Femur (tissue), 1 donor: ENCODE measurements at regions not wholly inside any gene's neighbourhood (a gene's known extent, or its start where the extent isn't known, plus 50 kb on each side); places are given as distances from the start of the nearest gene placed in this dataset.

Experiments used
- DNase-seq: peaks from one replicate; pipeline ENCODE4 v3.0.0-alpha.2; 2017

GRCh38 chr4:30943356-30943755, 223.2 kb downstream of the PCDH7 start:
- no peak for DNase-seq

GRCh38 chr4:30945586-30945985, 225.4 kb downstream of the PCDH7 start:
- no peak for DNase-seq

GRCh38 chr4:30946288-30946687, 226.1 kb downstream of the PCDH7 start:
- DNase-seq, result no peak

DNA sequence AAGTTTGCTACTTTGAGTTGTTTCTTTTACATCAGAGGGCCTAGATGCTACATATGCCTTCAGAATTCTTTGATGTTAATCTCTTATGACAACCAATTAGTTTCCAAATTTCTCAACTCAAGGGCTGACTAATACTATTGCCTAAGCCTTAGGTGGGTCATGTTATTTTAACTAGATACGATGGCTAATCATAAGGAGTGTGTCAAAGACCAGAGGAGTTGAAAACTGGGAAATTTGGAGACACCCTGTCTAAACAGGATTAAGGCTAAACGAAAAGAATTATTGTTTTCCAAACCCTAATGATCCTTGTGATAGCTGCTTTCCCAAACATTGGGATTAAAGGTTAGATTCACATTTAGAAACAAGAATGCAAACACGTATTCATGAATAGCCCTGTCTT, 228.5 kb downstream of the PCDH7 start:
- no peak for DNase-seq

DNA sequence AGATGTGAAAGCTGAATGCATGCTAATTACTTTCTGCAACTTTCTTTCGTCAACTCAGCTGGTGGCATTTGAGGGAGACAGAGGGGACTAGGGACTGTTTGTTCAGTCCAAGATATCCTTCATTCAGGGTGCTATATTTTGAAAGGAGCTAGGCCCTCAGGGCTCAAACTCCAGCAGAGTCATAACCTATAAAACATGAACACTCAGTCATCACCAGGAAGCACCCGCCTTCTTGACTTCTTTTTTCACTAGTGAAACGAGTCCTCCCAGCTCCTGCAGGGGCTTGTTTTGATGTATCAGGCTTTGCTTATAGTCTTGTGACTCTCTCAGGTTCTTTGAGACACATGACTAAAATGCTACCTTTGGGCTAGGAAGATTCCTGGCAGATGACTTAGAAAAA, 230.6 kb downstream of the PCDH7 start:
- DNase-seq, result no peak

DNA sequence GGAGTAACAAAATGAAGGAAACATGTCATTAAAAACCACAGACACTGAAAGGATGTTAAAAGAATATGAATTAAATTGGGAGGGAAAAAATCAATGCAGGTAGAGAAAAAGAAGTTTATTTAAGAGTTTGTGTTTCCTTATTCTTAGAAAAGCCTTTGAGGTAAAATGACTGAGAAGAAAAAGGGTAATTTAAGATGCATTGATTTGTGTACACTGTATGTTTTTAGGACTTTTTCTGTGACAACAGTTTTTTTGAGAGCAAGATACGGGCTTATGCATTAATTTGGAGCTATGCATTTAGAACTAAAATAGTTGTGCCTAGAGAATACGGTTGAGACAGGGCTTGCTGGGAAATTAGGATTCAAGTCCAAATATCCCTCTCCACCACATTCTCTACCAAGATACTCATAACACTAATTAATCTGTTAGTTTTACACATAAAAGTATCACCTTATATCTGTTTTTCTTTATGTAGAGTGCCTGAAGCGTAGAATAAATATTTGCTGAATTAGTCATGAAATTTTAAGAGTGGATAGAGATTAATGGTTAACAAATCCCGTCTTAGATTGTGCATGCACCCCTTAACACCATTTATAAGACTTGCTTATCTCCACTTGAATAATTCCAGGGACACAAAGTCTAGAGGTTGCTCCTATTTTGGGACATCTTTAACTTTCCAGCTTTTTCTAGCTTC, 232.5 kb downstream of the PCDH7 start:
- DNase-seq, result no peak

GRCh38 chr4:30953799-30954198, 233.6 kb downstream of the PCDH7 start:
- DNase-seq, result no peak

DNA sequence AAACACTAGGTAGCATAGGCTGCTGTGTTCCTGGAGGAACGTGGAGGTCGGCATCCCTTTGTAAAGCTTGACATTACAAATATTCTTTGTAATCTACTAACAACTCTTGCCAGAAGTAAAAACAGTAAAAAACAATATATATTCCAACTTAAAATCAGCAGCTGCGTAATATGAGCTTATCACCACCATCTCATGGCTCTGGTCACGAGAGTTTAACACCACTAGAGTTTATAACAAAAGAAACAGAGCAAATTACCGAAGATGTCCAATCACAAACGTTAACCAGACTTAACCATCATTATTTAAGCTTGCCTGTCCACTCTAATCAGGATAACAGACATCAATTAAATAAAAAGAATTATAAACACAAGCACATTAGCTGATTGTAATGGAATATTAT, 236.7 kb downstream of the PCDH7 start:
- DNase-seq, result no peak

DNA sequence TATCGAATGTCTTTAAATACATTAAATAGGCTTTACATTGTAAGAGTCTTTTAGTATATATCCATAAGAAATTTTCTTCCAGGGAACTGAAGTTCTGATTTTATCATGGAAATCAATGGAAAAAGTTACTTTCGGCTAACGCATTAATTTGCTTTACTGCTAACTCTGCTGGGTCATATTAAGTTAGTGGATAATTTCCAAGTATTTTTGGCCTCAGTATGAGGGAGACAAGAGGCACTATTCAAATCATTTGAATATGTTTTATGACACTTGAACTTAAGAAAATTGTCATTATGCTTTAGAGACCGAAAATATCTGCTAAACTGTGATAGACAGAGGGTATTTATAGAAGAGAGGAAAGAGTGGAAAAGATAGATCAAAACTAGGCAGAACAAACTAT, 237.5 kb downstream of the PCDH7 start:
- no peak for DNase-seq

GRCh38 chr4:30959781-30960485, 239.8 kb downstream of the PCDH7 start:
- no peak for DNase-seq

DNA sequence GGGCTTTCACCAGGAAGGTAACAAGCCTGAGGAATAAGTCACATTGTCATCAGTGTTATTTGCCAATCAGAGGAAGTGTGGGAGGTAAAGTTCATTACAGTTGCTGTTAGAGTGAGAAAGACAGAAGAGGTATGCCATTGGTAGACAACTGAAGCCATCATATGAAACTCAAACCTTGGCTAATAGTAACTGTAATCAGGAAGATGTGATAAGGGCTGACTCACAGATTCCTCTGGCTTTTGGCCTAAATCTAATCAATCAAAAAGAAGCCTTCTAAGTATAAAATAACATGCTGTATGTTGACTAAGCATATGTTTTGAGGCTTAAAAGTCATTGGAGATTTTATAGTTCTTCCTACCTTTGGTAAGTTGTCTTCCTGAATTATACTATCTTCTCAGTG, 242.8 kb downstream of the PCDH7 start:
- DNase-seq, result no peak

GRCh38 chr4:30968926-30969325, 248.8 kb downstream of the PCDH7 start:
- no peak for DNase-seq

DNA sequence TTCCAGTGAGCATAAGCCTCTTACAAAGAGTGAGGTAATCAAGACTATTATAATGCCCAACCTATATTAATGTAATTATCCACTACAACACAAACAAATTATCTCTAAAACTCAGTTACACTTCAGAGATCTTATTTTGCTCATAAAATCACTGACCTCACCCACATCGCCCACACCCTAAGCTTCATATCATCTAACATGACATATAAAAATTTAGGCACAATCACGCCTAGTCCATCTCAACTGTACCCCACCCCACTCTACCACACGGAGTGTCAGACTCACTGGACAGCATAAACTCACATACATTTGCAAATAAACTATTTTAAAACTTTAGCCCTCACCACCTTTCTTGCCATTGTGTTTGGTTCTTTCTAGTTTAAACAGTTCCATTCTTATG, 252.4 kb downstream of the PCDH7 start:
- DNase-seq, result no peak

GRCh38 chr4:30973993-30974392, 253.8 kb downstream of the PCDH7 start:
- DNase-seq, result no peak

DNA sequence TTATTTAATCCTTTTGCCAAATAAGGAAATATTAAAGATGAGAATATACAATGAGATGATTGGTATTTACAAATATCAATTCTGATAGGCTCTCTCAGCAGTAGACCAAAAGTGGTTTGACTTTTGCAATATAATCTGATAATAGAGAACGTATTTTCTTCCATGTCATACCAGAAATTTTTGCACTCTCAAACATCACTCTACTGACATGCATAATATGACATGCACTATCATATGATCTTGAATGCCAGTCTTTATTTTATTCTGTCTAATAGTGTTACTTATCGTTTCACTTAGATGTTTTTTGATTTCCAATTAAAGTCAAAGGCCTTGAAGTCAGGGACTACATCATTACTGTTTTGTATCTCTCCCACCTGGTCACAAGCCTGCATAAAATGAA, 259.2 kb downstream of the PCDH7 start:
- DNase-seq, result no peak

DNA sequence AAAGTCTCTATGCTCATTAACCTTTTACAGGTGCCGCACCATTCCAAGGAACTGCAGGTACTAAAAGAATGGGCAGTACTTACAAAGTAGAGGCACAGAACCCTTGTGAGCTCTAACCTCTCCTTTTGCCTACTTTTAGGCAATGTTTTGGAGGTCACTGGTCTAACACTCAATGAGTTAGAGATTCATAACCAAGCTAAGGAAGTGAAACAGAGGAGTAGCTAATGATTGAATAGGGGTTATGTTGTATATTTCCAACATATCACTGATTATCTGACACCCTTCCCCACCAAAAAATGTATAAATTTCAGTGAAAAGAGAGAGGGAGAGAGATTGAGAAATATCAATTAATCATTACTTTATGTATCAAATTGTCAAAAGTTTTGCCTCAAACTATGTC, 269.3 kb downstream of the PCDH7 start:
- DNase-seq, result no peak

- no peak for DNase-seq
Observed at GRCh38 chr4:30996841-30997240, 276.7 kb downstream of the PCDH7 start.

- DNase-seq, result no peak
Observed at GRCh38 chr4:31005037-31005436, 284.9 kb downstream of the PCDH7 start.

- no peak for DNase-seq
Observed at GRCh38 chr4:31007858-31008257, 287.7 kb downstream of the PCDH7 start.

DNA sequence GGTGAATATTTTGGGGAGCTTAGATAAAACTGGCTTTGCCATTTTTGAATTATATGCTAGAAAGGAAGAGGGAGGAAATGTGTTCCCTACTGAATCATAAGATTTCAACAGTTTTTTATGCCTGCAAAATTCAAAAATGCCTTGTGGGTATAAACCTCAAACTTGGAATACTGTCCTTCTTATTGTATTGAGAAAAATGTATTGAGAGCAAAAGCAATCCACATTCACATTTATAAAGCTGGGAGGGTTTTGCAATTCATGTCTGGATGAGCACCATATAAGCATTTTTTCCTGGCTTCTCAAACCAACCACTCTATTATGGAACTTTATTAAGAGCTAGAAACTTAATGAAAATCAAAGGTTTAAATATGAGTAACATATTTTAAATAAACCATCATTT, 289.8 kb downstream of the PCDH7 start:
- DNase-seq, result no peak

- DNase-seq, result no peak
Observed at GRCh38 chr4:31015123-31015522, 295.0 kb downstream of the PCDH7 start.

- no peak for DNase-seq
Observed at GRCh38 chr4:31016322-31017061, 296.3 kb downstream of the PCDH7 start.

- no peak for DNase-seq
Observed at GRCh38 chr4:31020363-31020762, 300.2 kb downstream of the PCDH7 start.

- DNase-seq, result no peak
Observed at GRCh38 chr4:31021008-31021407, 300.8 kb downstream of the PCDH7 start.
